Adrenal gland (tissue), 5 donors: ENCODE measurements at regions not wholly inside any gene's neighbourhood (a gene's known extent, or its start where the extent isn't known, plus 50 kb on each side); places are given as distances from the start of the nearest gene placed in this dataset.

Source experiments
- CTCF ChIP-seq, 6 experiments: fragments of 450-650 bp in 4 of 6; fragments of 200-600 bp in 2 of 6; sonication (generic) in 1 of 6; IDR thresholded peaks; 1 replicate in 5 of 6; 2 replicates in 1 of 6; pipeline versions ENCODE4 v1.5.1 to v1.8.0; 2016 to 2021; ENCODE audit warnings: antibody characterized with exemption in 6 of 6, mild to moderate bottlenecking in 2 of 6, moderate library complexity in 1 of 6
- POLR2A ChIP-seq, 2 donors: fragments of 450-650 bp; IDR thresholded peaks; one replicate each; pipeline ENCODE4 v1.6.1; 2017; ENCODE audit warnings: antibody characterized with exemption in 2 of 2, mild to moderate bottlenecking in 2 of 2, moderate library complexity in 1 of 2
- donor health status: DM: no; HTN: no; CAD: no.

DNA sequence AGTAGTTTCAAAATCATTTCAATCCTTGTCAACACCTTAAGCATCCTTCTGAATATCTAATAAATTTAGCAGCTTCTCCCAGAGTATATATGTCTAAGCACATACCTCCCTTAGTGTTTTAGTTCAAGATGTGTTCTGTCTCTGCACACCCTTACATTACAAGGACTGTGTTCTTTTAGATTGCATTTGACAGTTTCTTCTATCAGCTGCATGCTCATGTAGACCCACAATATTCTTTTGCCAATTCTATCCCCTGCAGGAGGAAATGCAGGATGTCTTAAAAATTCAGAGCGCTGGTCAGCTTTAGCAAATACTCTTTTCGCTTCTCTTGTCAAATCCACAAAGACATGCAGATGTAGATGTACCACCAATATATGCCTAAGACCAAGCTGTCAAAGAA, 145.8 kb upstream of the SLC30A5 start:
- TF ChIP-seq CTCF (IDR thresholded peaks at IDR 0.05) (no peak), POLR2A (IDR thresholded peaks at IDR 0.05) (no peak)
